Loucy (cell line): ENCODE measurements at regions not wholly inside any gene's neighbourhood (a gene's known extent, or its start where the extent isn't known, plus 50 kb on each side); places are given as distances from the start of the nearest gene placed in this dataset.

Experiments
- H2AFZ ChIP-seq: fragments of 200-600 bp; sonication (generic); 2 replicates; pipeline ENCODE4 v1.6.0; 2016; ENCODE audit warnings: antibody characterized with exemption, mild to moderate bottlenecking, low read length, moderate library complexity
- H3F3A ChIP-seq: fragments of 200-600 bp; 2 replicates; pipeline ENCODE4 v1.6.0; 2016; ENCODE audit warnings: antibody characterized with exemption, low read depth, mild to moderate bottlenecking
- H3K27me3 ChIP-seq: fragments of 200-600 bp; sonication (generic); 2 replicates; pipeline ENCODE4 v1.6.1; 2014; ENCODE audit warnings: low read length, mild to moderate bottlenecking; ENCODE audit not compliant: insufficient read depth, poor library complexity, severe bottlenecking
- H3K36me3 ChIP-seq: fragments of 200-600 bp; sonication (generic); 2 replicates; pipeline ENCODE4 v1.6.1; 2016; ENCODE audit warnings: low read length; ENCODE audit not compliant: insufficient read depth
- H3K4me1 ChIP-seq: fragments of 200-600 bp; sonication (generic); 2 replicates; pipeline ENCODE4 v1.5.1; 2014; ENCODE audit warnings: low read length, mild to moderate bottlenecking; ENCODE audit not compliant: insufficient read depth, poor library complexity, severe bottlenecking
- H3K4me2 ChIP-seq: fragments of 200-600 bp; sonication (generic); 2 replicates; pipeline ENCODE4 v1.6.0; 2014; ENCODE audit warnings: antibody characterized with exemption, low read length, low read depth, mild to moderate bottlenecking; ENCODE audit not compliant: poor library complexity, severe bottlenecking
- H3K4me3 ChIP-seq: fragments of 200-600 bp; sonication (generic); 2 replicates; pipeline ENCODE4 v1.5.1; 2014; ENCODE audit warnings: low read length, mild to moderate bottlenecking, mixed read lengths; ENCODE audit not compliant: poor library complexity, severe bottlenecking
- H3K79me2 ChIP-seq: fragments of 200-600 bp; sonication (generic); 2 replicates; pipeline ENCODE4 v1.6.1; 2014; ENCODE audit warnings: low read length; ENCODE audit not compliant: insufficient read depth
- H3K9ac ChIP-seq: fragments of 200-600 bp; sonication (generic); 2 replicates; pipeline ENCODE4 v1.6.0; 2014; ENCODE audit warnings: mild to moderate bottlenecking, low read depth, low read length, moderate library complexity; ENCODE audit not compliant: poor library complexity, severe bottlenecking
- H3K9me2 ChIP-seq: fragments of 200-600 bp; sonication (generic); replicated peaks from 2 replicates; pipeline ENCODE4 v1.6.1; 2016; ENCODE audit warnings: low read depth, low read length, mixed read lengths
- H3K9me3 ChIP-seq: fragments of 200-600 bp; sonication (generic); 2 replicates; pipeline ENCODE4 v1.6.1; 2014; ENCODE audit warnings: mild to moderate bottlenecking, antibody characterized with exemption, low read length, low read depth; ENCODE audit not compliant: insufficient read depth
- H4K20me1 ChIP-seq: fragments of 200-600 bp; sonication (generic); 2 replicates; pipeline ENCODE4 v1.6.0; 2014; ENCODE audit warnings: antibody characterized with exemption, low read length, mild to moderate bottlenecking; ENCODE audit not compliant: insufficient read depth, poor library complexity, severe bottlenecking
- CTCF ChIP-seq: fragments of 200-600 bp; sonication (generic); conservative IDR thresholded peaks from 2 replicates; pipeline ENCODE4 v1.5.1; 2014; ENCODE audit warnings: mild to moderate bottlenecking, antibody characterized with exemption, low read length
- EZH2phosphoT487 ChIP-seq: fragments of 200-600 bp; IDR thresholded peaks from 2 replicates; pipeline ENCODE4 v1.6.1; 2018; ENCODE audit warnings: antibody characterized with exemption, mild to moderate bottlenecking, moderate library complexity, borderline replicate concordance

DNA sequence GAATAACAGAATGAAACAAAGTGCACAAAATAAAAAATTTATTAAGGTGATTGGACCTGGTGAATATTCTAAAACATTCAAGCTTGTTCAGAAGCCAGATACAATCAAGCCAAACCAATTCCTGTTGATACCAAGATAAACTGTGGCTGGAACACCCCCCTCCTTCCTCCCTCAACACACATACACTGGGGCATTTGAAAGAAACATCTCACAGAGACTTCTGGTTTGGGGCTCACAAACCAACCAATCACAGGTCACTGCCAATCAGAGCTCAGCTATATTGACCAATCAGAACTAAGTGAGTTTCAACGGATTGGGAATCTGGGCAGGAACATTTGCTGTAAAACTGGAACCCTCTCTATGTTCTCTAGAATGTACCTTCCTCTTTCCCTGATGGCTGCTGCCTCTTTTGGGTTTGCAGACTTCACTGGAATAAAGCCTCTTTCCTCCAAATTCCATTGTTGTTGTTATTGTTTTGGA is 340.6 kb upstream of the GOLIM4 start:
- TF ChIP-seq CTCF (no peak), EZH2phosphoT487 (no peak)
- no peaks in the 10 kb centered on the region for H3K27me3 ChIP-seq
- H3K9ac ChIP-seq, result no peak overlapping the region
- H3K79me2 ChIP-seq, result no peaks in the 10 kb centered on the region
- H3K36me3 ChIP-seq, result no peaks in the 10 kb centered on the region
- H3K4me3 ChIP-seq, result no peak overlapping the region
- no peaks in the 10 kb centered on the region for H3K4me1 ChIP-seq
- no peaks in the 10 kb centered on the region for H3K9me2 ChIP-seq
- no peak overlapping the region for H2AFZ ChIP-seq
- H3F3A ChIP-seq, result no peaks in the 10 kb centered on the region
- H4K20me1 ChIP-seq, result no peaks in the 10 kb centered on the region
- H3K9me3 ChIP-seq, result no peaks in the 10 kb centered on the region
- H3K4me2 ChIP-seq, result no peak overlapping the region

GRCh38 chr3:168431491-168431890 is 335.8 kb upstream of the GOLIM4 start:
- H3K27me3 ChIP-seq, result no peaks in the 10 kb centered on the region
- no peaks in the 10 kb centered on the region for H3K9me2 ChIP-seq
- H2AFZ ChIP-seq, result no peak overlapping the region
- H3K9me3 ChIP-seq, result no peaks in the 10 kb centered on the region
- H3K4me1 ChIP-seq, result no peaks in the 10 kb centered on the region
- no peak for TF ChIP-seq CTCF
- TF ChIP-seq EZH2phosphoT487, result no peak
- no peak overlapping the region for H3K4me2 ChIP-seq
- H3F3A ChIP-seq, result no peaks in the 10 kb centered on the region
- H3K4me3 ChIP-seq, result no peak overlapping the region
- no peak overlapping the region for H3K9ac ChIP-seq
- no peaks in the 10 kb centered on the region for H4K20me1 ChIP-seq
- H3K36me3 ChIP-seq, result no peaks in the 10 kb centered on the region
- no peaks in the 10 kb centered on the region for H3K79me2 ChIP-seq

DNA sequence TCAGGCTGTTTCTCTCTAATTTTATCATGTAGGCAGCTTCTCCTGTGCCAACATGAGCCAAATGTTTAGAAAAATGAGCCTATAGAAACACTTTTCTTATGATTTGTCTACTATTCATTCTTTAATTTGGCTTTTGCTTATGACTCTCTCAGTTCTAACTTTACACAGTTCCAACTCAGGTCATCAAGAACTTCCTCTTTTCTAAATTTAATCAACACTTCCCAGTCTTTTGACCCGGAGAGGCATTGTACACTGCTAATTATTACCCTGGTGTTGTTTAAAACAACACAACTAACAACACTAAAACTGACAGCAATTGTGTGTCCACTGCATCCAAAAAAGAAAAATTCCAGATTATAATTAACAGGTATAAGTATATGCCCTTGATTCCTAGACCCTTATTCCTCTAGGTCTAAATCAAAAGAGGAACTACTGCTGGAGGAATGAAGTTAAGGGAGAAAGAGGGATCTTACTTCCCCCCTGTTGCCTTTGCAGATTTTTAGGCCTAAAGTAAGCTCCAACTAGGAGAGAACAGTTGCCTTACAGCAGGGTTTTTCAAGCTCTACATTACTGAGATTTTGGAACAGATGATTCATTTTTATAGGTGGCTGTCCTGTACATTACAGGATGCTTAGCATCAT is 332.2 kb upstream of the GOLIM4 start:
- Histone ChIP-seq H3K4me2 (no peak overlapping the region), H3F3A (no peaks in the 10 kb centered on the region), H3K79me2 (no peaks in the 10 kb centered on the region), H4K20me1 (no peaks in the 10 kb centered on the region), H2AFZ (no peak overlapping the region), H3K9me2 (no peaks in the 10 kb centered on the region), H3K9ac (no peak overlapping the region), H3K36me3 (no peaks in the 10 kb centered on the region), H3K27me3 (no peaks in the 10 kb centered on the region), H3K9me3 (no peaks in the 10 kb centered on the region), H3K4me1 (no peaks in the 10 kb centered on the region), H3K4me3 (no peak overlapping the region)
- TF ChIP-seq CTCF (no peak), EZH2phosphoT487 (no peak)
